Suprapubic skin (tissue), 4 donors: ENCODE measurements at regions not wholly inside any gene's neighbourhood (a gene's known extent, or its start where the extent isn't known, plus 50 kb on each side); places are given as distances from the start of the nearest gene placed in this dataset.
"Not testable (repeated sequence)": the region's sequence is repeated elsewhere in the genome, so short reads cannot be mapped to it uniquely, and the experiment has no call there.

Source experiments
- DNase-seq, 2 donors: peaks; one replicate each; pipeline ENCODE4 v3.0.0-alpha.2; 2019; ENCODE audit warnings: low spot score in 2 of 2
- H3K27ac ChIP-seq: fragments of 200-600 bp; sonication (generic); one replicate; pipeline ENCODE4 v1.5.1; 2019
- H3K27me3 ChIP-seq: fragments of 200-600 bp; sonication (generic); one replicate; pipeline ENCODE4 v1.5.1; 2019
- H3K36me3 ChIP-seq: fragments of 200-600 bp; sonication (generic); one replicate; pipeline ENCODE4 v1.5.1; 2019
- H3K4me1 ChIP-seq: fragments of 200-600 bp; sonication (generic); one replicate; pipeline ENCODE4 v1.5.1; 2019
- H3K4me3 ChIP-seq: fragments of 200-600 bp; sonication (generic); one replicate; pipeline ENCODE4 v1.5.1; 2019; ENCODE audit warnings: mild to moderate bottlenecking
- H3K9me3 ChIP-seq: fragments of 200-600 bp; sonication (generic); one replicate; pipeline ENCODE4 v1.5.1; 2019
- CTCF ChIP-seq, 2 donors: fragments of 200-600 bp in 1 of 2; fragments of 450-650 bp in 1 of 2; sonication (generic) in 1 of 2; IDR thresholded peaks; one replicate each; pipeline ENCODE4 v1.5.1; 2016 to 2019; ENCODE audit warnings: antibody characterized with exemption in 2 of 2, mild to moderate bottlenecking in 1 of 2, moderate library complexity in 1 of 2
- EP300 ChIP-seq: sonication (generic); formaldehyde crosslinking; IDR thresholded peaks from one replicate; pipeline ENCODE4 v1.6.1; 2017; ENCODE audit warnings: antibody characterized with exemption
- POLR2A ChIP-seq, 2 donors: fragments of 450-650 bp; IDR thresholded peaks; one replicate each; pipeline ENCODE4 v1.6.1; 2017; ENCODE audit warnings: antibody characterized with exemption in 2 of 2, mild to moderate bottlenecking in 2 of 2, moderate library complexity in 2 of 2
- POLR2AphosphoS5 ChIP-seq, 3 donors: sonication (generic); formaldehyde crosslinking; IDR thresholded peaks; one replicate each; pipeline ENCODE4 v1.6.1; 2017; ENCODE audit warnings: antibody characterized with exemption in 3 of 3
- WGBS: methylation state at CpG from one replicate; pipeline ENCODE4 v1.1.5; 2018; 5-methylcytosine and 5-hydroxymethylcytosine counted together

DNA sequence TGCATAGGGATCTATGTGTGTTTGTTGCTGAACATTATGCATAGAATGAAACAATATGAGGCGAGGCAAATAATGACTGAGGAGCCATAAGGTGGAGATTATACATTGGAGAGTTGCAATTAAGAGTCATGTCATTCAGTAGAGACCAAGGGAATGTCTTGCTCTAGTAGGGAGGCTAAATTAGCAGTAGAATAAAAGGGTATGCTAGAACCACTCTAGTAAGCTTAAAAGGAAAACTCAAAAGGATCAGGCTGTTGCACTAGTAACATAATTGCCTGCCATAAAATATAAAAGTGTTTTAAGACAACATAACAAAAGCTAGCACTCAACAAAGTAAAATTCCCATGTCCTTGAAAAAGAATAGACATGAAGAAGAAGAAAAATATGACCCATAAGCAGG is 586.2 kb upstream of the DIAPH2 start:
- TF ChIP-seq POLR2A (IDR thresholded peaks at IDR 0.05) = no peak
- TF ChIP-seq POLR2AphosphoS5 (IDR thresholded peaks at IDR 0.05) = no peak
- TF ChIP-seq CTCF (IDR thresholded peaks at IDR 0.05) = no peak
- TF ChIP-seq EP300 = no peak
- H3K4me1 ChIP-seq = no peaks in the 10 kb centered on the region
- DNase-seq = no peak
- H3K9me3 ChIP-seq = no peaks in the 10 kb centered on the region
- H3K36me3 ChIP-seq = no peaks in the 10 kb centered on the region
- H3K4me3 ChIP-seq = no peak overlapping the region
- H3K27me3 ChIP-seq = no peaks in the 10 kb centered on the region
- H3K27ac ChIP-seq = no peak overlapping the region
- 71% methylated on average over 1 of the region's 1 CpG for WGBS

- H3K27me3 ChIP-seq = no peaks in the 10 kb centered on the region
- no peaks in the 10 kb centered on the region for H3K9me3 ChIP-seq
- WGBS = 87% methylated on average over 8 of the region's 9 CpGs
- DNase-seq = no peak
- H3K4me1 ChIP-seq = no peaks in the 10 kb centered on the region
- no peak overlapping the region for H3K27ac ChIP-seq
- no peak overlapping the region for H3K4me3 ChIP-seq
- TF ChIP-seq CTCF (IDR thresholded peaks at IDR 0.05) (no peak), POLR2AphosphoS5 (IDR thresholded peaks at IDR 0.05) (no peak), POLR2A (IDR thresholded peaks at IDR 0.05) (no peak), EP300 (no peak)
- no peaks in the 10 kb centered on the region for H3K36me3 ChIP-seq
Observed at GRCh38 chrX:96102997-96103396, 581.6 kb upstream of the DIAPH2 start.

GRCh38 chrX:96112689-96113088 is 572.0 kb upstream of the DIAPH2 start:
- DNase-seq = no peak
- Histone ChIP-seq H3K9me3 (no peaks in the 10 kb centered on the region), H3K36me3 (no peaks in the 10 kb centered on the region), H3K4me3 (no peak overlapping the region), H3K27me3 (no peaks in the 10 kb centered on the region), H3K27ac (no peak overlapping the region), H3K4me1 (no peaks in the 10 kb centered on the region)
- 83% methylated on average over 1 of the region's 1 CpG for WGBS
- no peak for TF ChIP-seq POLR2A (IDR thresholded peaks at IDR 0.05)
- TF ChIP-seq CTCF (IDR thresholded peaks at IDR 0.05) = no peak
- TF ChIP-seq POLR2AphosphoS5 (IDR thresholded peaks at IDR 0.05) = no peak
- no peak for TF ChIP-seq EP300

DNA sequence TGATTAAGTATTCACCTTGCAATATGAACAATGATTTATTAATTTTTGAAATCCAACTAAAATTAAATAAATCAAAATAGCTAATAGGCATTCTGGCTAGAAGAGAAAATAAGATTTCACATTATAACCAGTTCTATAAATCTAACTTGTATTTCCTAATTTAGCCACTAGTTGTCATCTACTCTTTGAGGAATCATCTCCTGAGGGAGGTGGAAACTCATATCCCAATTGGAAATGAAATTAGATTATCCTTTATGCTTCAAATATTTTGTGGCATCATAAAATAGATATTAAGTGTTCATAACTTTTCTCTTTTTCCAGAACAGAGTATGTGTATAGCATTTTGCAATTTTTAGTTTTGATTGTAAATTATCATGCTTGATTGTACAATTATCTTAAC is 558.5 kb upstream of the DIAPH2 start:
- DNase-seq = no peak
- no peaks in the 10 kb centered on the region for H3K9me3 ChIP-seq
- TF ChIP-seq EP300 = no peak
- no peak for TF ChIP-seq POLR2AphosphoS5 (IDR thresholded peaks at IDR 0.05)
- TF ChIP-seq POLR2A (IDR thresholded peaks at IDR 0.05) = no peak
- TF ChIP-seq CTCF (IDR thresholded peaks at IDR 0.05) = no peak
- no peak overlapping the region for H3K27ac ChIP-seq
- no peaks in the 10 kb centered on the region for H3K36me3 ChIP-seq
- no peak overlapping the region for H3K4me3 ChIP-seq
- H3K4me1 ChIP-seq = no peaks in the 10 kb centered on the region
- no peaks in the 10 kb centered on the region for H3K27me3 ChIP-seq

GRCh38 chrX:96128058-96128457 is 556.6 kb upstream of the DIAPH2 start:
- H3K27me3 ChIP-seq, H3K4me1 ChIP-seq, H3K9me3 ChIP-seq, DNase-seq, H3K36me3 ChIP-seq, H3K27ac ChIP-seq, H3K4me3 ChIP-seq: not testable (repeated sequence)
- WGBS = 89% methylated on average over 5 of the region's 5 CpGs

GRCh38 chrX:96140796-96141195 is 543.8 kb upstream of the DIAPH2 start:
- H3K27ac ChIP-seq = no peak overlapping the region
- no peaks in the 10 kb centered on the region for H3K27me3 ChIP-seq
- 43% methylated on average over 1 of the region's 1 CpG for WGBS
- TF ChIP-seq POLR2AphosphoS5 (IDR thresholded peaks at IDR 0.05) (no peak), POLR2A (IDR thresholded peaks at IDR 0.05) (no peak), CTCF (IDR thresholded peaks at IDR 0.05) (no peak), EP300 (no peak)
- no peaks in the 10 kb centered on the region for H3K4me1 ChIP-seq
- no peak for DNase-seq
- H3K4me3 ChIP-seq = no peak overlapping the region
- H3K9me3 ChIP-seq = no peaks in the 10 kb centered on the region
- H3K36me3 ChIP-seq = no peaks in the 10 kb centered on the region
